Chondrocyte (in vitro differentiated cells): ENCODE measurements at regions not wholly inside any gene's neighbourhood (a gene's known extent, or its start where the extent isn't known, plus 50 kb on each side); places are given as distances from the start of the nearest gene placed in this dataset.
"Not testable (repeated sequence)": the region's sequence is repeated elsewhere in the genome, so short reads cannot be mapped to it uniquely, and the experiment has no call there.

Source experiments
- DNase-seq: peaks from one replicate; pipeline ENCODE4 v3.0.0; 2021; ENCODE audit warnings: mixed read lengths, low spot score
- H3K27ac Mint-ChIP-seq: one replicate; pipeline ENCODE4 v1.8.0; 2021; ENCODE audit warnings: mild to moderate bottlenecking, moderate library complexity, mixed read lengths; ENCODE audit not compliant: unreplicated experiment
- H3K27me3 Mint-ChIP-seq: 2 replicates; pipeline ENCODE4 v1.8.0; 2021; ENCODE audit warnings: low read depth, mixed read lengths
- H3K36me3 Mint-ChIP-seq: 2 replicates; pipeline ENCODE4 v1.8.0; 2021; ENCODE audit warnings: low read depth, mixed read lengths
- H3K4me1 Mint-ChIP-seq: 2 replicates; pipeline ENCODE4 v1.8.0; 2021; ENCODE audit warnings: low read depth, mild to moderate bottlenecking, mixed read lengths
- H3K4me3 Mint-ChIP-seq: one replicate; pipeline ENCODE4 v1.8.0; 2021; ENCODE audit warnings: mild to moderate bottlenecking, moderate library complexity, mixed read lengths; ENCODE audit not compliant: unreplicated experiment
- H3K9me3 Mint-ChIP-seq: 2 replicates; pipeline ENCODE4 v1.8.0; 2021; ENCODE audit warnings: low read depth, mixed read lengths
- TF ChIP-seq, protein P1 (sequence below): fragments of 200-600 bp; sonication (generic); IDR thresholded peaks from 2 replicates; pipeline ENCODE4 v1.5.0; 2021; ENCODE audit warnings: antibody characterized with exemption, mild to moderate bottlenecking, moderate library complexity

DNA sequence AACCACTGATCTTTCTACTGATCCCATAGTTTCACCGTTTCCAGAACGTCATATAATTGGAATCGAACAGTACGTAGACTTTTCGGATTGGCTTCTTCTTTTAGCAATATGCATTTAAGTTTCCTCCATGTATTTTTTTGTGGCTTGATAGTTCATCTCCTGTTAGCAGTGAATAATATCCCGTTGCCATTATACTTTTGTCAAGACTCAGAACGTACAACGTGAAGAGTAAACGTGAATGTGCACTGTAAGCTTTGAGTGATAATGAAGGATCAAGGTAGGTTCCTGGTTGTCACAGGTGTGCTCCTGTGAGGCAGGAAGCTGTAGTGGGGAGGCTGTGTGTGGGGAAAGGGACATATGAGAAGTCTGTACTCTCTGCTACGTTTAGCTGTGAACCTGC, 1463.7 kb downstream of the FOXD4L5 start:
- Mint-ChIP-seq H3K27me3 (peaks cover 13% of the 10 kb centered on the region), H3K9me3 (peaks cover 20% of the 10 kb centered on the region)
- not testable (repeated sequence) for H3K27ac Mint-ChIP-seq, DNase-seq, H3K4me1 Mint-ChIP-seq, H3K4me3 Mint-ChIP-seq, H3K36me3 Mint-ChIP-seq

DNA sequence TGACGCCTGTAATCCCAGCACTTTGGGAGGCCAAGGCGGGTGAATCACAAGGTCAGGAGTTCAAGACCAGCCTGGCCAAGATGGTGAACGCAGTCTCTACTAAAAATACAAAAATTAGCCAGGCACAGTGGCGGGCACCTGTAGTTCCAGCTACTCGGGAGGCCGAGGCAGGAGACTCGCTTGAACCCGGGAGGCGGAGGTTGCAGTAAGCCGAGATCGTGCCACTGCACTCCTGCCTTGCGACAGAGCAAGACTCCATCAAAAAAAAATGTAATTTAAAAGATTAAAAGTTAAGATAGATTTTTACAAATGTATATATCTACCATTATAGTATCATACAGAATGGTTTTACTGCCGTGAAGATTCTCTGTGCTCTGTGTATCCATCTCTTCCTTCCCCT, 1464.1 kb downstream of the FOXD4L5 start:
- Mint-ChIP-seq H3K9me3 (peaks cover 23% of the 10 kb centered on the region), H3K27me3 (peaks cover 13% of the 10 kb centered on the region)
- peak; percentile 92 for DNase-seq
- not testable (repeated sequence) for H3K4me1 Mint-ChIP-seq, H3K4me3 Mint-ChIP-seq, H3K27ac Mint-ChIP-seq, H3K36me3 Mint-ChIP-seq

DNA sequence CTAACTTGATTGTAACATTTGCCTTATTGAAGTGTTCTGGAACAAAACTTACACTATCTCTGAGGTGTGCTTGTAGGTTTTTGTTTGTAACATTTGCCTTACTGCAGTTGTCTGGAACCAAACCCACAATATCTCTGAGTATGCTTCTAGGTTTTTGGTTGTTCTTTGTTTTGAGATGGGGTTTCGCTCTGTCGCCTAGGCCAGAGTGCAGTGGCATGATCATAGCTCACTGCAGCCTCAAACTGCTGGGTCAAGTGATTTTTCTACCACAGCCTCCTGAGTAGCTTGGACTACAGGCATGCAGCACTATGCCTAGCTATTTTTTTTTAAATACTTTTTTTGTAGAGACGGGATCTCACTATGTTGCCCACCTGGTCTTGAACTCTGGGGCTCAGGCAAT, 1464.6 kb downstream of the FOXD4L5 start:
- H3K27ac Mint-ChIP-seq, H3K4me1 Mint-ChIP-seq, H3K36me3 Mint-ChIP-seq, H3K4me3 Mint-ChIP-seq: not testable (repeated sequence)
- peak; percentile 64 for DNase-seq
- Mint-ChIP-seq H3K9me3 (peaks cover 25% of the 10 kb centered on the region), H3K27me3 (peaks cover 13% of the 10 kb centered on the region)

DNA sequence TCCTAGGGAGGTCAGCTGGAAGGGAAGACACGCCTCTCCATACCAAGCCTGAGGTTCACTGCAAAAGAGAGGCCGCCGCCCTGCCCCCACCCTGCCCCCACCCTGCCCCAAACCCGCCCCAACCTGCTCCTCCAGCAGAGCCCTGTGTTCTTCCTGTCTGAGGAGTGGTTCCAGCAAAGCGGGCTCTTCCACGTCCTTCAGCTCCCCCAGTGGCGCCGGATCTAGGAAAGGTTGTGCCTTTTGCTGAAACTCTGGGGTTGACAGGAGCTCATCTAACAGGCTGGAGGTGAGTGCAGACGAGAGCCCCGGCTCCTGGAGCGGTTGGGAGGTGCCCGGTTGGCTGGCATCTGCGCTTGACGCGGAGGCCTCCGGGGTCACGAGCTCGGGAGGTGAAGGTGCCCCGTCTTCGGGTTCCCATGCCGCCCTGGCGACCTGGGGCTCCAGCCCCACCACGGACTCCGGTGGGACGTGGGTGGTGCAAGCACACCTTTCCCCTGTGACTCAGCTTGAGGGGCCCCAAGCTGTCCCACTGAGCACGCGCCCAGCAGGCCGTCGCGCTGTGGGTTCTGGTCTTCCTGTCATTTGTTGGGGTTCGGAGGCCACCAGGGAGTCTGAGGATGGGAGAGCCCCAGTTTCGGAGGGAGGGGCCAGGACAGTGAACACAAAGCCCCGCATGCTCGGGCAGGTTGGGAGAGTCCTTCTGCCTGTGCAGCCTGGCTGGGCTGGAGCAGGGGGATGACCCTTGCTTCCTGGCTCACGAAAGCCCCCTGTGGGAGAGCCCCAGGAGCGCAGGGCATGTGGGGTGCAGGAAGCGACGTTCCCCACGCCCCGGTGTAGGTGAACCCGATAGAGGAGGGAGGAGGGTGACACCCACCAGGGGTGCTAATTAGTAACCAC, 1467.1 kb downstream of the FOXD4L5 start:
- peaks cover 13% of the 10 kb centered on the region for H3K27me3 Mint-ChIP-seq
- H3K36me3 Mint-ChIP-seq = peaks cover 8% of the 10 kb centered on the region
- no peak overlapping the region for H3K27ac Mint-ChIP-seq
- TF ChIP-seq, protein P1, sequence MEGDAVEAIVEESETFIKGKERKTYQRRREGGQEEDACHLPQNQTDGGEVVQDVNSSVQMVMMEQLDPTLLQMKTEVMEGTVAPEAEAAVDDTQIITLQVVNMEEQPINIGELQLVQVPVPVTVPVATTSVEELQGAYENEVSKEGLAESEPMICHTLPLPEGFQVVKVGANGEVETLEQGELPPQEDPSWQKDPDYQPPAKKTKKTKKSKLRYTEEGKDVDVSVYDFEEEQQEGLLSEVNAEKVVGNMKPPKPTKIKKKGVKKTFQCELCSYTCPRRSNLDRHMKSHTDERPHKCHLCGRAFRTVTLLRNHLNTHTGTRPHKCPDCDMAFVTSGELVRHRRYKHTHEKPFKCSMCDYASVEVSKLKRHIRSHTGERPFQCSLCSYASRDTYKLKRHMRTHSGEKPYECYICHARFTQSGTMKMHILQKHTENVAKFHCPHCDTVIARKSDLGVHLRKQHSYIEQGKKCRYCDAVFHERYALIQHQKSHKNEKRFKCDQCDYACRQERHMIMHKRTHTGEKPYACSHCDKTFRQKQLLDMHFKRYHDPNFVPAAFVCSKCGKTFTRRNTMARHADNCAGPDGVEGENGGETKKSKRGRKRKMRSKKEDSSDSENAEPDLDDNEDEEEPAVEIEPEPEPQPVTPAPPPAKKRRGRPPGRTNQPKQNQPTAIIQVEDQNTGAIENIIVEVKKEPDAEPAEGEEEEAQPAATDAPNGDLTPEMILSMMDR = no peak
- DNase-seq = peak; percentile 100
- H3K4me3 Mint-ChIP-seq = peak overlapping the region; percentile 63
- peaks cover 29% of the 10 kb centered on the region for H3K9me3 Mint-ChIP-seq
- peaks cover 4% of the 10 kb centered on the region for H3K4me1 Mint-ChIP-seq

DNA sequence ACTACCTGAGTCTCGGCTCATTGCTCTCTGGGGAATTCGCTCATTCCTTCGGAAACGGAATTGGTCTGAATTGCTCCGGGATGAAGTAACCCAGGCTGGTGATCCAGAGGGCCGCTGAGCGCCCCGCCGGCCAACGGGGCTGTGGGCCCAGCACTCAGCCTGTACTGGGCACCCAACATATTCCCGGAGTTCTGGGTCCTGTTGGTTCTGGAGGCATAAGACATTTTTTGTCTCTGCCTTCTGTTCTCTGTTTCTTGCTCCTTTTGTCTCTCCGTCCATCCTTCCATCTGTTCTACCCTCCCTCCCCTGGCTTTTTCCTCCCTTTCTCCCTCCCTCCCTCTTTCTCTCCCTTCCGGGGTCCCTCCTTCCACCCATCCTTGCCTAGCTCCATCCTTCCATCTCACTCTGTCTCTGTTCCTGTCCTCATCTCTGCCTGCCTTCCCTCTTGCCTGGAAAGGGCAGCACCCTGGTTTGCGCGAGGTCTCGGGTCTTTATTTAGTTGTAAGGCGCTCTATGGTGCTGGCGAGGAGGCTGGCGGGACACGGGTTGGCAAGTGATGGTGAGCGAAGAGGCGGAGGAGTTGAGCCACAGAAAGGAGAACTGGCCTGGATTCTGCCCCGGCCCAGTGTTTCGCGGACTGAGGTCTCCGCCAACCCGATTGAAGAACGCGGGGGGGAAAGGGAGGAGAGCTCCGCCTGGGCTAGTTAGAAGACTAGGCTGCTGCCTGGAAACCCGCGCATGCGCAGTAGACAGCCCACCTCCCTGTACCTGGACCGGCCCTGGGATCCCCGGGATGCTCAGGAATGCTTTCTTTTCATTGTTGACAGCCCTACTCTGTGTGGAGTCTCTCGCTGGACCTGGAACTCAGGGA, 1468.0 kb downstream of the FOXD4L5 start:
- H3K27me3 Mint-ChIP-seq = peaks cover 13% of the 10 kb centered on the region
- DNase-seq = peak; percentile 99

DNA sequence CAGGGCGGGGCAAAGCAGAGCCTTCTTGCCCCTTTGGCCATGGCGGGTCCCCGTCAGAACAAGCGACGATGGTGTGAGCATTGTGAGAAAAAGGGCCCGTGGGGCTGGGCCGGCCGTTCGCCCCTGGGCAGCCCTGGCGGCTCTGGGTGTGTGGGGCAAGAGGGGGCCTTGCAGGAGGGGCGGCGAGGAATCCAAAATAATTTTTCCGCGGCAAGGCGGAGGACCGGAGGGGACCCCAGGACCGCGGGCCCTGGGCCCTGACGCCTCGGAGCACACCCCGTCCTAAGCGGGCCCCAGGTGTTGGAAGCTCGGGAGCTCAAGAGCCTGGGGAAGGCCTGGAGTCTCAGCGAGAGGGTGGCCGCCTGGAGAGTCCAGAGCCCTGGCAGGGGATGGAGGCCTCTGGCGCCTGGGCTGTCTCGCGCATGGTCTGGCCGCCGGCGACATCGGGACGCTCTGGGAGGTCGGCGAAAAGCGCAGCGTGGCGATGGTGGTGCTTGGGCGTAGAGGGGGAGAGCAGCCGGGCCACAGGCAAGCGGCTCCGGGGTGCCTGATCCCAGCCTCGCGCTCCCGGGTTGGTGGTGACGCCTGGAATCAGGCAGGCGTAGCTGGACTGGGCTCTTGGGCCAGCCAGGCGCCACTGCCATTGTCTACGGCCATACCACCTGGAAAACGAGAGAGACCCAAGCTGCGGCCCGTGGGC, 1469.9 kb downstream of the FOXD4L5 start:
- not testable (repeated sequence) for H3K4me1 Mint-ChIP-seq, H3K4me3 Mint-ChIP-seq, H3K36me3 Mint-ChIP-seq, H3K27ac Mint-ChIP-seq
- DNase-seq = peak; percentile 79
- Mint-ChIP-seq H3K27me3 (peaks cover 13% of the 10 kb centered on the region), H3K9me3 (peaks cover 32% of the 10 kb centered on the region)

More for the DNA sequence above, 1468.0 kb downstream of the FOXD4L5 start:
- Mint-ChIP-seq H3K36me3 (peaks cover 8% of the 10 kb centered on the region), H3K9me3 (peaks cover 27% of the 10 kb centered on the region), H3K4me3 (peak overlapping the region; percentile 63), H3K4me1 (peaks cover 4% of the 10 kb centered on the region), H3K27ac (no peak overlapping the region)
- TF ChIP-seq, protein P1 = no peak

DNA sequence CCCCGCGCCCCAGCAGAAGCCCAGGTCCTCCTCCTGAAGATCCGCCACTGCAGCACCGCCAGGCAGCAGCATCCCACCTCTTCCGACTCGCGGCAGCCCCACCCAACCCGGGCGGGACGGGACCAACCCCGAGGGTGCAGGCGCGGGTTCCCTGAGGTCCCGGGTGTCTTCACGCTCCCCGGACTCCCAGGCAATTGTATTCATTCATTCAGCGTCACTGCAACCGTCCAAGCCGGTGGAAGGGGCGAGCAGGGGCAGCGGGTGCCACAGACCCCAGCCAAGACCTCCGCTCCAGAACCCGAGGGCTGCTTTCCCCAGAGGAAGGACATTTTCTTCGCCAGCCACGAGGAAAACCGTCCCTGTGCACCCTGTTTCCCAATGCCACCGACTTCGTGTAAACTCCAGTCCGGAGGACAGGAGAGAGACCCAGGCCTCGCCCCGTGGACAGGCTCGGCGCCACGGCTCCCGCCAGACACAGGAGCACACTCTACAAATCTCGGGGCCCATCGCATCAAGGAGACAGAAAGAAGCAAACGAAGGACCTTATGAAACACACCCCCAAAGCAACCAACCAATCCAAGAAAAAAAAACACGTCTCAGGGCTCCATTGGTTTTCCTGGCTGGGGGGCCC, 1471.5 kb downstream of the FOXD4L5 start:
- peaks cover 44% of the 10 kb centered on the region for H3K9me3 Mint-ChIP-seq
- peaks cover 13% of the 10 kb centered on the region for H3K27me3 Mint-ChIP-seq
- not testable (repeated sequence) for H3K36me3 Mint-ChIP-seq, H3K4me3 Mint-ChIP-seq, H3K27ac Mint-ChIP-seq, H3K4me1 Mint-ChIP-seq
- DNase-seq = peak; percentile 90

DNA sequence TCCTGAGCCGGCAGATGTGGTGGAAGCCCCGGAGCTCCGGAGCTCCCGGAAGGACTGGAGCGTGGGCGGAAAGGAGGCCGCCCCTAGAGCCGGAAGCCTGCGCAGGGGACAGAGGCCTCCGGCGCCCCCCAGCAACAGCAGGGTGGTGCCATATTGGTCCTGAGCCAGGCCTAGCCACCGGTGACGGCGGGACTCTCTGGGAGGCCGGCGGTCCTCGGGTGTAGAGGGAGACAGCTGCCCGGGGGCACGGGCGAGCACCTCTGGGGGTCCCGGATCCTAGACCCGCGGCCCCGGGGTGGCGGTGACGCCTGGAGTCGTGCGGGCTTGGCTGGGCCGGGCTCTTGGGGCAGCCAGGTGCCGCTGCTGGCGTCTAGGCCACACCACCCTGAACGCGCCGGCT, 1472.2 kb downstream of the FOXD4L5 start:
- Mint-ChIP-seq H3K27me3 (peaks cover 11% of the 10 kb centered on the region), H3K9me3 (peaks cover 42% of the 10 kb centered on the region)
- not testable (repeated sequence) for H3K27ac Mint-ChIP-seq, H3K4me1 Mint-ChIP-seq, H3K36me3 Mint-ChIP-seq, H3K4me3 Mint-ChIP-seq
- DNase-seq = peak; percentile 88

DNA sequence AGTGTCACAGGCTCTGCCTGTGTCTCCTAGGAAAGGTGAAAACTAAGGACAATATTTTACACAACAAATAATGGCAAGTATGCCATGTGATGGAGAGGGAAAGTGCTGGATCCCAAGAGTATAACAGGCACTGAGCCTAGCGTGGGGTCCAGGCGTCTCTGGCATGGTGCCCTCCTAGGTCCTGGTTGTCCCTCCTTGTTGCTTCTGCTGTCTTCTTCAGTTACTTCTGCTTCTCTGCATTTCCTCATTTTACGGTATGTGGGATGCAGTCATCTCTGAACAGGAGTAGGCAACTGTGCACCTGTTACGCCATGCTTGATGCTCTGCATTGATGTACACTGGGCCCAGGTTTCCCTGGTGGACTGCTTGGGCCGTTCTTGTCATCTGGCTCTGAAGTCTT, 1480.8 kb downstream of the FOXD4L5 start:
- not testable (repeated sequence) for H3K27ac Mint-ChIP-seq, H3K4me3 Mint-ChIP-seq
- peaks cover 45% of the 10 kb centered on the region for H3K9me3 Mint-ChIP-seq

More for the DNA sequence above, 1480.8 kb downstream of the FOXD4L5 start:
- H3K27me3 Mint-ChIP-seq, DNase-seq, H3K36me3 Mint-ChIP-seq, H3K4me1 Mint-ChIP-seq: not testable (repeated sequence)
